Left lung (tissue), 4 donors: ENCODE measurements at regions not wholly inside any gene's neighbourhood (a gene's known extent, or its start where the extent isn't known, plus 50 kb on each side); places are given as distances from the start of the nearest gene placed in this dataset.

Experiments used
- ATAC-seq: fragments of 200-7000 bp; cut with Tn5 transposase; one replicate; pipeline ENCODE4 v1.9.1; 2020; ENCODE audit warnings: moderate library complexity
- DNase-seq, 4 donors: peaks; one replicate each; pipeline ENCODE4 v3.0.0-alpha.2; 2013 to 2020
- H3K27ac ChIP-seq, 2 donors: fragments of 200-600 bp; sonication (generic) in 1 of 2; one replicate each; pipeline versions ENCODE4 v1.5.0 to v1.8.0; 2020 to 2021
- H3K27me3 ChIP-seq, 2 donors: fragments of 200-600 bp; sonication (generic) in 1 of 2; one replicate each; pipeline versions ENCODE4 v1.5.0 to v1.8.0; 2020 to 2021
- H3K36me3 ChIP-seq, 2 donors: fragments of 200-600 bp; sonication (generic) in 1 of 2; one replicate each; pipeline versions ENCODE4 v1.5.0 to v1.8.0; 2020 to 2021
- H3K4me1 ChIP-seq, 2 donors: fragments of 200-600 bp; one replicate each; pipeline ENCODE4 v1.8.0; 2021
- H3K4me3 ChIP-seq, 2 donors: fragments of 200-600 bp; sonication (generic) in 1 of 2; one replicate each; pipeline versions ENCODE4 v1.5.0 to v1.8.0; 2020 to 2021; ENCODE audit warnings: mild to moderate bottlenecking in 1 of 2
- H3K9me3 ChIP-seq, 2 donors: fragments of 200-600 bp; sonication (generic) in 1 of 2; one replicate each; pipeline versions ENCODE4 v1.5.0 to v1.8.0; 2020 to 2021
- CTCF ChIP-seq, 2 donors: fragments of 200-600 bp; sonication (generic) in 1 of 2; IDR thresholded peaks; one replicate each; pipeline versions ENCODE4 v1.5.0 to v1.8.0; 2021; ENCODE audit warnings: antibody characterized with exemption in 2 of 2
- intact Hi-C, 2 donors: fragments of 100-400 bp; cut with DNase I; formaldehyde crosslinking; loops; one replicate each; pipeline versions ENCODE4 v1.11.2 to v1.14.2; 2022
- donor health status: DM: no; HTN: yes; CAD: no.
- donor health status: DM: no; HTN: no; CAD: no.

GRCh38 chr18:30510882-30511281 is 531.7 kb downstream of the DSC3 start:
- intact Hi-C loops, result no loop called here
- Histone ChIP-seq H3K27ac (no peak overlapping the region), H3K4me3 (no peak overlapping the region), H3K36me3 (no peaks in the 10 kb centered on the region), H3K4me1 (no peaks in the 10 kb centered on the region), H3K27me3 (no peaks in the 10 kb centered on the region), H3K9me3 (peaks cover 0 to 2% of the 10 kb centered on the region in 2 donors)
- no peak for DNase-seq
- no peak for TF ChIP-seq CTCF (IDR thresholded peaks at IDR 0.05)
- no peak for ATAC-seq

- Histone ChIP-seq H3K9me3 (no peaks in the 10 kb centered on the region), H3K4me3 (no peak overlapping the region), H3K36me3 (no peaks in the 10 kb centered on the region), H3K27ac (no peak overlapping the region), H3K4me1 (no peaks in the 10 kb centered on the region), H3K27me3 (no peaks in the 10 kb centered on the region)
- no peak for TF ChIP-seq CTCF (IDR thresholded peaks at IDR 0.05)
- ATAC-seq, result no peak
- DNase-seq, result no peak
- intact Hi-C loops, result no loop called here
These were observed 540.9 kb downstream of the DSC3 start for GRCh38 chr18:30501594-30501993.

- no peak for ATAC-seq
- Histone ChIP-seq H3K27ac (no peak overlapping the region), H3K36me3 (no peaks in the 10 kb centered on the region), H3K27me3 (no peaks in the 10 kb centered on the region), H3K4me1 (no peaks in the 10 kb centered on the region), H3K4me3 (no peak overlapping the region), H3K9me3 (no peaks in the 10 kb centered on the region)
- DNase-seq, result no peak
- intact Hi-C loops, result no loop called here
- TF ChIP-seq CTCF (IDR thresholded peaks at IDR 0.05), result no peak
These were observed 542.1 kb downstream of the DSC3 start for GRCh38 chr18:30500240-30500945.

GRCh38 chr18:30499721-30500120 is 542.8 kb downstream of the DSC3 start:
- intact Hi-C loops, result no loop called here
- DNase-seq (no peak), ATAC-seq (no peak)
- H3K4me3 ChIP-seq, result no peak overlapping the region
- TF ChIP-seq CTCF (IDR thresholded peaks at IDR 0.05), result no peak
- no peaks in the 10 kb centered on the region for H3K27me3 ChIP-seq
- H3K36me3 ChIP-seq, result no peaks in the 10 kb centered on the region
- no peaks in the 10 kb centered on the region for H3K4me1 ChIP-seq
- H3K27ac ChIP-seq, result no peak overlapping the region
- no peaks in the 10 kb centered on the region for H3K9me3 ChIP-seq

GRCh38 chr18:30492552-30493129 is 549.9 kb downstream of the DSC3 start:
- intact Hi-C loops, result no loop called here
- H3K4me3 ChIP-seq, result no peak overlapping the region

More at GRCh38 chr18:30492552-30493129, 549.9 kb downstream of the DSC3 start:
- ATAC-seq, result no peak
- Histone ChIP-seq H3K36me3 (no peaks in the 10 kb centered on the region), H3K27me3 (no peaks in the 10 kb centered on the region), H3K4me1 (no peaks in the 10 kb centered on the region), H3K27ac (no peak overlapping the region), H3K9me3 (no peaks in the 10 kb centered on the region)
- no peak for TF ChIP-seq CTCF (IDR thresholded peaks at IDR 0.05)
- no peak for DNase-seq
